IMR-90 (cell line): ENCODE measurements at regions not wholly inside any gene's neighbourhood (a gene's known extent, or its start where the extent isn't known, plus 50 kb on each side); places are given as distances from the start of the nearest gene placed in this dataset.

ENCODE experiments used
- BHLHE40 ChIP-seq: fragments of 150-350 bp; IDR thresholded peaks from 2 replicates; pipeline ENCODE4 v1.6.1; 2016; ENCODE audit warnings: mild to moderate bottlenecking, low read depth, low read length
- CHD1 ChIP-seq: IDR thresholded peaks from 2 replicates; pipeline ENCODE4 v1.6.1; 2012; ENCODE audit warnings: low read depth, low read length, improper control_type of control experiment
- NFE2L2 ChIP-seq: fragments of 150-350 bp; IDR thresholded peaks from 2 replicates; pipeline ENCODE4 v1.6.1; 2016; ENCODE audit warnings: low read depth, mild to moderate bottlenecking, low read length
- TF ChIP-seq, protein P1 (sequence below): conservative IDR thresholded peaks from 2 replicates; pipeline ENCODE4 v1.5.1; 2012; ENCODE audit warnings: mild to moderate bottlenecking, low read depth, low read length, improper control_type of control experiment
- TF ChIP-seq, protein P2 (sequence below): fragments of 150-350 bp; IDR thresholded peaks from 2 replicates; pipeline ENCODE4 v1.6.1; 2017; ENCODE audit warnings: mild to moderate bottlenecking, antibody characterized with exemption, low read length, low read depth
- TF ChIP-seq, protein P3 (sequence below): fragments of 150-350 bp; IDR thresholded peaks from 2 replicates; pipeline ENCODE4 v1.6.1; 2016; ENCODE audit warnings: low read depth, mild to moderate bottlenecking, low read length, moderate library complexity, borderline replicate concordance

- no peak for TF ChIP-seq CHD1
- TF ChIP-seq, protein P1, sequence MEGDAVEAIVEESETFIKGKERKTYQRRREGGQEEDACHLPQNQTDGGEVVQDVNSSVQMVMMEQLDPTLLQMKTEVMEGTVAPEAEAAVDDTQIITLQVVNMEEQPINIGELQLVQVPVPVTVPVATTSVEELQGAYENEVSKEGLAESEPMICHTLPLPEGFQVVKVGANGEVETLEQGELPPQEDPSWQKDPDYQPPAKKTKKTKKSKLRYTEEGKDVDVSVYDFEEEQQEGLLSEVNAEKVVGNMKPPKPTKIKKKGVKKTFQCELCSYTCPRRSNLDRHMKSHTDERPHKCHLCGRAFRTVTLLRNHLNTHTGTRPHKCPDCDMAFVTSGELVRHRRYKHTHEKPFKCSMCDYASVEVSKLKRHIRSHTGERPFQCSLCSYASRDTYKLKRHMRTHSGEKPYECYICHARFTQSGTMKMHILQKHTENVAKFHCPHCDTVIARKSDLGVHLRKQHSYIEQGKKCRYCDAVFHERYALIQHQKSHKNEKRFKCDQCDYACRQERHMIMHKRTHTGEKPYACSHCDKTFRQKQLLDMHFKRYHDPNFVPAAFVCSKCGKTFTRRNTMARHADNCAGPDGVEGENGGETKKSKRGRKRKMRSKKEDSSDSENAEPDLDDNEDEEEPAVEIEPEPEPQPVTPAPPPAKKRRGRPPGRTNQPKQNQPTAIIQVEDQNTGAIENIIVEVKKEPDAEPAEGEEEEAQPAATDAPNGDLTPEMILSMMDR = no peak
- TF ChIP-seq, protein P2, sequence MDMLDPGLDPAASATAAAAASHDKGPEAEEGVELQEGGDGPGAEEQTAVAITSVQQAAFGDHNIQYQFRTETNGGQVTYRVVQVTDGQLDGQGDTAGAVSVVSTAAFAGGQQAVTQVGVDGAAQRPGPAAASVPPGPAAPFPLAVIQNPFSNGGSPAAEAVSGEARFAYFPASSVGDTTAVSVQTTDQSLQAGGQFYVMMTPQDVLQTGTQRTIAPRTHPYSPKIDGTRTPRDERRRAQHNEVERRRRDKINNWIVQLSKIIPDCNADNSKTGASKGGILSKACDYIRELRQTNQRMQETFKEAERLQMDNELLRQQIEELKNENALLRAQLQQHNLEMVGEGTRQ = no peak
- no peak for TF ChIP-seq NFE2L2
- TF ChIP-seq BHLHE40 = no peak
- TF ChIP-seq, protein P3, sequence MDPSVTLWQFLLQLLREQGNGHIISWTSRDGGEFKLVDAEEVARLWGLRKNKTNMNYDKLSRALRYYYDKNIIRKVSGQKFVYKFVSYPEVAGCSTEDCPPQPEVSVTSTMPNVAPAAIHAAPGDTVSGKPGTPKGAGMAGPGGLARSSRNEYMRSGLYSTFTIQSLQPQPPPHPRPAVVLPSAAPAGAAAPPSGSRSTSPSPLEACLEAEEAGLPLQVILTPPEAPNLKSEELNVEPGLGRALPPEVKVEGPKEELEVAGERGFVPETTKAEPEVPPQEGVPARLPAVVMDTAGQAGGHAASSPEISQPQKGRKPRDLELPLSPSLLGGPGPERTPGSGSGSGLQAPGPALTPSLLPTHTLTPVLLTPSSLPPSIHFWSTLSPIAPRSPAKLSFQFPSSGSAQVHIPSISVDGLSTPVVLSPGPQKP = no peak
Measured at GRCh38 chr17:31677036-31677435, 182.0 kb downstream of the COPRS start.
